ENCODE measurements at regions not wholly inside any gene's neighbourhood (a gene's known extent, or its start where the extent isn't known, plus 50 kb on each side); places are given as distances from the start of the nearest gene placed in this dataset.

GRCh38 chr9:87085073-87085472, 137.8 kb upstream of the GAS1 start:
- Histone ChIP-seq H3K27ac (ENCODE audit: insufficient read length, low read depth, low read length) (no peak overlapping the region), H2BK12ac (ENCODE audit: insufficient read length, low read depth, low read length) (no peak overlapping the region), H3K23ac (ENCODE audit: insufficient read length, low read depth, low read length) (no peak overlapping the region), H3K79me1 (ENCODE audit: insufficient read depth, low read depth, low read length, poor library complexity, severe bottlenecking) (no peaks in the 10 kb centered on the region), H3K4me2 (ENCODE audit: insufficient read depth, insufficient read length, low read length) (no peak overlapping the region), H3K79me2 (ENCODE audit: insufficient read depth, low read length) (no peaks in the 10 kb centered on the region), H4K91ac (ENCODE audit: insufficient read length, low read depth, low read length) (no peak overlapping the region), H3K14ac (ENCODE audit: insufficient read depth, low read length) (no peak overlapping the region), H4K5ac (ENCODE audit: insufficient read length, low read depth, low read length) (no peak overlapping the region), H3K18ac (ENCODE audit: insufficient read length, low read depth, low read length) (no peak overlapping the region), H3K4me1 (ENCODE audit: insufficient read depth, low read length) (no peaks in the 10 kb centered on the region), H2BK120ac (ENCODE audit: low read depth, low read length, poor library complexity, severe bottlenecking) (no peak overlapping the region), H3T11ph (ENCODE audit: low read length) (no peak overlapping the region), H2BK15ac (ENCODE audit: low read depth, low read length) (no peak overlapping the region), H4K8ac (replicated peaks; ENCODE audit: insufficient read length, low read depth, low read length) (no peak overlapping the region), H3K27me3 (ENCODE audit: insufficient read depth, low read length) (no peaks in the 10 kb centered on the region), H2BK5ac (ENCODE audit: insufficient read length, low read length) (no peak overlapping the region), H3K9ac (ENCODE audit: extremely low read depth, insufficient read length, low read length) (no peak overlapping the region), H3K23me2 (ENCODE audit: insufficient read length, low read depth, low read length, poor library complexity, severe bottlenecking) (no peaks in the 10 kb centered on the region), H4K20me1 (ENCODE audit: control insufficient read depth, insufficient read depth, insufficient read length) (no peaks in the 10 kb centered on the region), H2AFZ (ENCODE audit: low read length) (no peak overlapping the region), H3K9me3 (ENCODE audit: control insufficient read depth, low read depth, low read length) (no peaks in the 10 kb centered on the region), H2BK20ac (ENCODE audit: low read depth, low read length, poor library complexity, severe bottlenecking) (no peak overlapping the region), H2AK5ac (ENCODE audit: insufficient read length, low read length) (no peak overlapping the region), H3K4ac (ENCODE audit: low read depth, low read length) (no peak overlapping the region), H3K56ac (ENCODE audit: insufficient read length, low read depth, low read length) (no peak overlapping the region)
- Mint-ChIP-seq H3K27me3 (ENCODE audit: low read depth) (no peaks in the 10 kb centered on the region; the same call in none of the 2 replicates), H3K4me1 (no peaks in the 10 kb centered on the region), H3K36me3 (ENCODE audit: insufficient read depth in 1 of 3, low read depth in 3 of 3) (no peaks in the 10 kb centered on the region), H3K9me3 (peaks cover 0 to 6% of the 10 kb centered on the region in 2 experiments; a peak in 3 of 5 replicates), H3K27ac (no peak overlapping the region; a peak in 1 of 7 replicates), H3K4me3 (no peak overlapping the region)
- WGBS (ENCODE audit: extremely low coverage, insufficient read length, low lambda C conversion rate), result no CpG with 5 or more reads among the region's 27 CpGs
- DNase-seq, result no peak
- TF ChIP-seq, protein P1, sequence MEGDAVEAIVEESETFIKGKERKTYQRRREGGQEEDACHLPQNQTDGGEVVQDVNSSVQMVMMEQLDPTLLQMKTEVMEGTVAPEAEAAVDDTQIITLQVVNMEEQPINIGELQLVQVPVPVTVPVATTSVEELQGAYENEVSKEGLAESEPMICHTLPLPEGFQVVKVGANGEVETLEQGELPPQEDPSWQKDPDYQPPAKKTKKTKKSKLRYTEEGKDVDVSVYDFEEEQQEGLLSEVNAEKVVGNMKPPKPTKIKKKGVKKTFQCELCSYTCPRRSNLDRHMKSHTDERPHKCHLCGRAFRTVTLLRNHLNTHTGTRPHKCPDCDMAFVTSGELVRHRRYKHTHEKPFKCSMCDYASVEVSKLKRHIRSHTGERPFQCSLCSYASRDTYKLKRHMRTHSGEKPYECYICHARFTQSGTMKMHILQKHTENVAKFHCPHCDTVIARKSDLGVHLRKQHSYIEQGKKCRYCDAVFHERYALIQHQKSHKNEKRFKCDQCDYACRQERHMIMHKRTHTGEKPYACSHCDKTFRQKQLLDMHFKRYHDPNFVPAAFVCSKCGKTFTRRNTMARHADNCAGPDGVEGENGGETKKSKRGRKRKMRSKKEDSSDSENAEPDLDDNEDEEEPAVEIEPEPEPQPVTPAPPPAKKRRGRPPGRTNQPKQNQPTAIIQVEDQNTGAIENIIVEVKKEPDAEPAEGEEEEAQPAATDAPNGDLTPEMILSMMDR (conservative IDR thresholded peaks at IDR 0.05), result no peak
